HFFc6 (cell line): ENCODE measurements at regions not wholly inside any gene's neighbourhood (a gene's known extent, or its start where the extent isn't known, plus 50 kb on each side); places are given as distances from the start of the nearest gene placed in this dataset.

ENCODE experiments used
- DNase-seq: peaks from one replicate; pipeline ENCODE4 v3.0.0-alpha.2; 2018
- H3K27ac Mint-ChIP-seq: 2 replicates; pipeline ENCODE4 v1.8.0; 2020; ENCODE audit warnings: mild to moderate bottlenecking, mixed read lengths
- H3K27me3 Mint-ChIP-seq: 2 replicates; pipeline ENCODE4 v1.8.0; 2021; ENCODE audit warnings: mild to moderate bottlenecking, moderate library complexity, mixed read lengths; ENCODE audit not compliant: insufficient read depth
- H3K36me3 Mint-ChIP-seq: 2 replicates; pipeline ENCODE4 v1.8.0; 2021; ENCODE audit warnings: low read depth, mixed read lengths
- H3K4me1 Mint-ChIP-seq: 2 replicates; pipeline ENCODE4 v1.8.0; 2020; ENCODE audit warnings: low read depth, mixed read lengths
- H3K4me3 Mint-ChIP-seq: 2 replicates; pipeline ENCODE4 v1.8.0; 2020; ENCODE audit warnings: mild to moderate bottlenecking, moderate library complexity, mixed read lengths
- H3K9me3 Mint-ChIP-seq: 2 replicates; pipeline ENCODE4 v1.8.0; 2020; ENCODE audit warnings: mild to moderate bottlenecking, mixed read lengths
- TF ChIP-seq, protein P1 (sequence below): fragments of 200-600 bp; sonication (generic); IDR thresholded peaks from 2 replicates; pipeline ENCODE4 v1.5.0; 2021; ENCODE audit warnings: antibody characterized with exemption, mild to moderate bottlenecking

DNA sequence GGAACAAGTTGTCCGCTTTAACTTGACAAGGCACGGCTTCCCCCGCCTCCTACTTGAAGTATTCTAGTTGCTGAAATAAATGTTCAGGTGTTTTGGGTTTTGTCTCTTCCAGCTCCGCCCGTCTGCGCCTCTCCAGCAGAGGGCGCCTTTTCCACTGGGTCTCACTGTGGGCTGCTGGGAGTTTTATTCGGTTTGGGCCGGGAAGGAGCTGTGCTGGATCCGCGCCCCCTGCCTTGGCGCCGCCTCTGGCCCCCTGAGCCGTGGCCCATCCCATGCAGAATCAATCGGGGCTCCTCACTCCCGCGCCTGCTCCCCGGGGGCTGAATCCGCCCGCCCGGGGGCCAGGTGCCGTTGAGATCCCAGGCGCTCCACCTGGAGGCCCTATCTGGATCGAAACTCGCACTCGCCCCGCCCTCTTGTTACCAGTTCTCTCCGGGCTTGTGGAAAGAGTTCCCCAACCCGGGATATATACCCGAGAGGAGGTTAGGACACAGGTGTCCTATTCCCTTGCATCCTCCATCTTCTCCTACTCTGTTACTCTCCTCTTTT is 51.0 kb upstream of the TCF21 start:
- TF ChIP-seq, protein P1, sequence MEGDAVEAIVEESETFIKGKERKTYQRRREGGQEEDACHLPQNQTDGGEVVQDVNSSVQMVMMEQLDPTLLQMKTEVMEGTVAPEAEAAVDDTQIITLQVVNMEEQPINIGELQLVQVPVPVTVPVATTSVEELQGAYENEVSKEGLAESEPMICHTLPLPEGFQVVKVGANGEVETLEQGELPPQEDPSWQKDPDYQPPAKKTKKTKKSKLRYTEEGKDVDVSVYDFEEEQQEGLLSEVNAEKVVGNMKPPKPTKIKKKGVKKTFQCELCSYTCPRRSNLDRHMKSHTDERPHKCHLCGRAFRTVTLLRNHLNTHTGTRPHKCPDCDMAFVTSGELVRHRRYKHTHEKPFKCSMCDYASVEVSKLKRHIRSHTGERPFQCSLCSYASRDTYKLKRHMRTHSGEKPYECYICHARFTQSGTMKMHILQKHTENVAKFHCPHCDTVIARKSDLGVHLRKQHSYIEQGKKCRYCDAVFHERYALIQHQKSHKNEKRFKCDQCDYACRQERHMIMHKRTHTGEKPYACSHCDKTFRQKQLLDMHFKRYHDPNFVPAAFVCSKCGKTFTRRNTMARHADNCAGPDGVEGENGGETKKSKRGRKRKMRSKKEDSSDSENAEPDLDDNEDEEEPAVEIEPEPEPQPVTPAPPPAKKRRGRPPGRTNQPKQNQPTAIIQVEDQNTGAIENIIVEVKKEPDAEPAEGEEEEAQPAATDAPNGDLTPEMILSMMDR = peak; percentile 76
- Mint-ChIP-seq H3K36me3 (0 out of 2 replicates have a peak, but pooled peaks cover 3% of the 10 kb centered on the region), H3K4me1 (peaks cover 14% of the 10 kb centered on the region), H3K27ac (no peak overlapping the region), H3K9me3 (no peaks in the 10 kb centered on the region), H3K4me3 (no peak overlapping the region), H3K27me3 (no peaks in the 10 kb centered on the region; the same call in 1 of the 2 replicates)
- DNase-seq = no peak
